ENCODE measurements at regions not wholly inside any gene's neighbourhood (a gene's known extent, or its start where the extent isn't known, plus 50 kb on each side); places are given as distances from the start of the nearest gene placed in this dataset.
A peak's percentile ranks its signal among the peaks of the same experiment; 100 is the strongest.

GRCh38 chr9:80554856-80555255 lies 983.1 kb downstream of the TLE4 start:
- peaks cover 0 to 17% (median 8%) of the 10 kb centered on the region in 4 donors for H3K4me1 ChIP-seq
- no peak for TF ChIP-seq EP300 (IDR thresholded peaks at IDR 0.05)
- intact Hi-C loops (cut with DNase I) = no loop called here
- DNase-seq = no peak
- H3K27ac ChIP-seq = no peak overlapping the region
- H3K27me3 ChIP-seq = no peaks in the 10 kb centered on the region
- H3K36me3 ChIP-seq = no peaks in the 10 kb centered on the region
- H3K9me3 ChIP-seq = no peaks in the 10 kb centered on the region
- H3K4me3 ChIP-seq = no peak overlapping the region

GRCh38 chr9:80554301-80554700 lies 982.5 kb downstream of the TLE4 start:
- WGBS, 2 donors = 76 to 83% methylated on average over 3 of the region's 3 CpGs
- intact Hi-C loops (cut with DNase I) = no loop called here
- no peak for DNase-seq
- no peaks in the 10 kb centered on the region for H3K27me3 ChIP-seq
- no peak overlapping the region for H3K27ac ChIP-seq
- TF ChIP-seq CTCF (IDR thresholded peaks at IDR 0.05) = no peak
- no peak for TF ChIP-seq POLR2A (IDR thresholded peaks at IDR 0.05)
- no peak for TF ChIP-seq POLR2AphosphoS5 (IDR thresholded peaks at IDR 0.05)
- TF ChIP-seq EP300 (IDR thresholded peaks at IDR 0.05) = no peak
- no peaks in the 10 kb centered on the region for H3K36me3 ChIP-seq
- no peak overlapping the region for H3K4me3 ChIP-seq
- H3K9me3 ChIP-seq = no peaks in the 10 kb centered on the region
- H3K4me1 ChIP-seq = peaks cover 0 to 17% (median 8%) of the 10 kb centered on the region in 4 donors

- intact Hi-C loops (cut with DNase I) = no loop called here
- Histone ChIP-seq H3K9me3 (no peaks in the 10 kb centered on the region), H3K27me3 (no peaks in the 10 kb centered on the region), H3K27ac (no peak overlapping the region), H3K4me3 (no peak overlapping the region), H3K36me3 (no peaks in the 10 kb centered on the region), H3K4me1 (peaks cover 0 to 17% (median 8%) of the 10 kb centered on the region in 4 donors)
- no peak for TF ChIP-seq EP300 (IDR thresholded peaks at IDR 0.05)
- no peak for TF ChIP-seq CTCF (IDR thresholded peaks at IDR 0.05)
- TF ChIP-seq POLR2A (IDR thresholded peaks at IDR 0.05) = no peak
- TF ChIP-seq POLR2AphosphoS5 (IDR thresholded peaks at IDR 0.05) = peak in 3 of 4 donors; percentile 11 to 48 (median 15)
- WGBS, 2 donors = 38 to 46% methylated on average over 6 of the region's 6 CpGs
- peak; percentile 71 for DNase-seq
Measured at GRCh38 chr9:80552931-80553330, 981.2 kb downstream of the TLE4 start.

GRCh38 chr9:80550181-80550580 lies 978.4 kb downstream of the TLE4 start:
- intact Hi-C loops (cut with DNase I) = no loop called here

GRCh38 chr9:80547613-80548012 lies 975.8 kb downstream of the TLE4 start:
- WGBS, 2 donors = 64 to 77% methylated on average over 4 of the region's 4 CpGs
- H3K9me3 ChIP-seq = peaks cover 0 to 4% (median 0%) of the 10 kb centered on the region in 4 donors
- TF ChIP-seq POLR2AphosphoS5 (IDR thresholded peaks at IDR 0.05) (no peak), POLR2A (IDR thresholded peaks at IDR 0.05) (no peak), EP300 (IDR thresholded peaks at IDR 0.05) (no peak), CTCF (IDR thresholded peaks at IDR 0.05) (no peak)
- H3K27me3 ChIP-seq = no peaks in the 10 kb centered on the region
- no peak overlapping the region for H3K27ac ChIP-seq
- H3K36me3 ChIP-seq = no peaks in the 10 kb centered on the region
- H3K4me3 ChIP-seq = no peak overlapping the region
- no peak for DNase-seq
- intact Hi-C loops (cut with DNase I) = no loop called here
- H3K4me1 ChIP-seq = no peaks in the 10 kb centered on the region

More at GRCh38 chr9:80550181-80550580, 978.4 kb downstream of the TLE4 start:
- no peak for TF ChIP-seq POLR2AphosphoS5 (IDR thresholded peaks at IDR 0.05)
- TF ChIP-seq CTCF (IDR thresholded peaks at IDR 0.05) = no peak
- no peak for TF ChIP-seq EP300 (IDR thresholded peaks at IDR 0.05)
- TF ChIP-seq POLR2A (IDR thresholded peaks at IDR 0.05) = no peak
- Histone ChIP-seq H3K36me3 (no peaks in the 10 kb centered on the region), H3K4me3 (no peak overlapping the region), H3K27ac (no peak overlapping the region), H3K27me3 (no peaks in the 10 kb centered on the region), H3K4me1 (peaks cover 0 to 17% (median 8%) of the 10 kb centered on the region in 4 donors), H3K9me3 (no peaks in the 10 kb centered on the region)
- no peak for DNase-seq

All from sigmoid colon (tissue), 6 donors.